Endothelial cell of umbilical vein (primary cell): ENCODE measurements at regions not wholly inside any gene's neighbourhood (a gene's known extent, or its start where the extent isn't known, plus 50 kb on each side); places are given as distances from the start of the nearest gene placed in this dataset.

Experiments used
- BruUV-seq: library from RNA; stranded (reverse); fragments of 400-500 nt; replicated peaks from 2 replicates; lab custom pipeline; 2021; lab: Mats Ljungman, UMichigan
- CTCF ChIA-PET: fragments of 300-600, 350-600 bp; sonication (Branson Sonifier 250); formaldehyde crosslinking; loops from one replicate; lab custom pipeline; 2021; ENCODE audit warnings: antibody characterized with exemption, inconsistent platforms; lab: Charles Lee
- POLR2A ChIA-PET: fragments of 300-600, 350-600 bp; sonication (Branson Sonifier 250); formaldehyde crosslinking; loops from one replicate; lab custom pipeline; 2021; ENCODE audit warnings: antibody characterized with exemption, inconsistent platforms; lab: Charles Lee
- DNase-seq: peaks from one replicate; pipeline ENCODE4 v3.0.0-alpha.2; 2011; ENCODE audit warnings: low read depth, low spot score
- FAIRE-seq: peaks from 2 replicates; lab custom pipeline; 2011; peaks lifted over from hg19 to GRCh38; lab: Jason Lieb, UNC
- H2AFZ ChIP-seq: 2 replicates; pipeline ENCODE4 v1.6.0; 2012; ENCODE audit warnings: low read depth, low read length, control low read depth, inconsistent platforms
- H3K27ac ChIP-seq: 2 replicates; pipeline ENCODE4 v1.5.1; 2011; ENCODE audit warnings: low read depth, mild to moderate bottlenecking, control low read depth, low read length, moderate library complexity; ENCODE audit not compliant: insufficient read depth
- H3K27me3 ChIP-seq, 2 experiments: 2 replicates each; pipeline versions ENCODE4 v1.6.0 to v1.6.1; 2011; ENCODE audit warnings: low read length in 2 of 2, mixed read lengths in 1 of 2; ENCODE audit not compliant: control insufficient read depth in 2 of 2, insufficient read depth in 2 of 2
- H3K36me3 ChIP-seq, 2 experiments: 2 replicates in 1 of 2; 3 replicates in 1 of 2; pipeline ENCODE4 v1.5.1; 2011; ENCODE audit warnings: low read length in 2 of 2, mild to moderate bottlenecking in 1 of 2, moderate library complexity in 1 of 2; ENCODE audit not compliant: control insufficient read depth in 2 of 2, insufficient read depth in 2 of 2; ENCODE audit errors: extremely low read depth in 1 of 2
- H3K4me1 ChIP-seq: 3 replicates; pipeline ENCODE4 v1.5.1; 2011; ENCODE audit warnings: mild to moderate bottlenecking, low read length; ENCODE audit not compliant: control insufficient read depth, insufficient read depth; ENCODE audit errors: extremely low read depth
- H3K4me2 ChIP-seq: 2 replicates; pipeline ENCODE4 v1.6.1; 2011; ENCODE audit warnings: low read length, control low read depth, mixed read lengths; ENCODE audit not compliant: insufficient read depth
- H3K4me3 ChIP-seq, 3 experiments: fragments of 200-600 bp in 1 of 3; sonication (generic), shearing (Covaris generic) in 1 of 3; replicated peaks in 1 of 3; 2 replicates each; pipeline ENCODE4 v1.5.1; 2011 to 2016; ENCODE audit warnings: control low read depth in 3 of 3, low read length in 3 of 3, mild to moderate bottlenecking in 2 of 3, inconsistent platforms in 1 of 3, low read depth in 1 of 3, moderate library complexity in 1 of 3; ENCODE audit not compliant: insufficient read depth in 1 of 3
- H3K79me2 ChIP-seq: 2 replicates; pipeline ENCODE4 v1.6.0; 2012; ENCODE audit warnings: low read length, inconsistent platforms; ENCODE audit not compliant: control insufficient read depth, insufficient read depth
- H3K9ac ChIP-seq: replicated peaks from 2 replicates; pipeline ENCODE3; 2011; ENCODE audit warnings: low read length, control low read depth; ENCODE audit not compliant: insufficient read depth; ENCODE audit errors: extremely low read depth
- H3K9me1 ChIP-seq: replicated peaks from 3 replicates; pipeline ENCODE4 v1.6.0; 2011; ENCODE audit warnings: mild to moderate bottlenecking, low read length; ENCODE audit not compliant: control insufficient read depth, insufficient read depth; ENCODE audit errors: extremely low read depth
- H3K9me3 ChIP-seq: replicated peaks from 2 replicates; pipeline ENCODE4 v1.5.1; 2012; ENCODE audit warnings: low read length, inconsistent platforms; ENCODE audit not compliant: control insufficient read depth, insufficient read depth
- H4K20me1 ChIP-seq: replicated peaks from 2 replicates; pipeline ENCODE3; 2011; ENCODE audit warnings: mild to moderate bottlenecking, low read length; ENCODE audit not compliant: control insufficient read depth, insufficient read depth; ENCODE audit errors: extremely low read depth
- CTCF ChIP-seq, 2 donors: IDR thresholded peaks; 1 replicate in 1 of 2; 2 replicates in 1 of 2; pipeline ENCODE4 v1.5.1; 2011; ENCODE audit warnings: low read length in 2 of 2, mild to moderate bottlenecking in 2 of 2, moderate library complexity in 2 of 2, control low read depth in 1 of 2, inconsistent platforms in 1 of 2, low read depth in 1 of 2; ENCODE audit not compliant: insufficient read depth in 1 of 2; ENCODE audit errors: extremely low read depth in 1 of 2
- EZH2 ChIP-seq: IDR thresholded peaks from 2 replicates; pipeline ENCODE4 v1.6.1; 2012; ENCODE audit warnings: borderline replicate concordance, low read depth, mild to moderate bottlenecking, moderate library complexity, low read length, inconsistent platforms; ENCODE audit not compliant: severe bottlenecking
- FOS ChIP-seq: IDR thresholded peaks from 2 replicates; pipeline ENCODE4 v1.6.1; 2011; ENCODE audit warnings: mild to moderate bottlenecking, low read length, moderate library complexity, borderline replicate concordance; ENCODE audit not compliant: insufficient read depth
- GATA2 ChIP-seq: IDR thresholded peaks from 2 replicates; pipeline ENCODE4 v1.7.0; 2011; ENCODE audit warnings: low read depth, mild to moderate bottlenecking, moderate library complexity, mixed read lengths, low read length; ENCODE audit not compliant: insufficient read length, insufficient read depth
- JUN ChIP-seq: IDR thresholded peaks from 2 replicates; pipeline ENCODE4 v1.6.1; 2011; ENCODE audit warnings: borderline replicate concordance, low read depth; ENCODE audit not compliant: insufficient read length, insufficient read depth
- MAX ChIP-seq: IDR thresholded peaks from 2 replicates; pipeline ENCODE4 v1.6.1; 2011; ENCODE audit not compliant: insufficient read depth, insufficient read length
- MYC ChIP-seq: IDR thresholded peaks from one replicate; pipeline ENCODE4 v1.6.1; 2011; ENCODE audit warnings: mild to moderate bottlenecking, low read depth, low read length
- POLR2A ChIP-seq: IDR thresholded peaks from 2 replicates; pipeline ENCODE4 v1.6.1; 2012; ENCODE audit warnings: low read depth, mild to moderate bottlenecking, control low read depth, low read length
- POLR2AphosphoS5 ChIP-seq: IDR thresholded peaks from 2 replicates; pipeline ENCODE4 v1.6.1; 2012; ENCODE audit warnings: low read depth, mild to moderate bottlenecking, control low read depth, low read length, moderate library complexity; ENCODE audit not compliant: insufficient read depth
- dilution Hi-C: fragments of 300-500 bp; cut with MboI; formaldehyde crosslinking; loops from one replicate; pipeline ENCODE4 v1.15.0; 2019; ENCODE audit warnings: low sequenced_read_pairs; ENCODE audit not compliant: extremely low pct_ligation_motif_present
- intact Hi-C: fragments of 100-400 bp; cut with micrococcal nuclease; formaldehyde crosslinking; loops from one replicate; pipeline ENCODE4 v1.10.0; 2022

- Histone ChIP-seq H3K9me3 (no peaks in the 10 kb centered on the region), H3K79me2 (no peaks in the 10 kb centered on the region), H2AFZ (no peak overlapping the region), H3K4me3 (no peak overlapping the region), H3K36me3 (no peaks in the 10 kb centered on the region), H3K9ac (no peak overlapping the region), H3K27me3 (no peaks in the 10 kb centered on the region), H4K20me1 (no peaks in the 10 kb centered on the region), H3K4me2 (no peak overlapping the region), H3K27ac (no peak overlapping the region), H3K9me1 (no peaks in the 10 kb centered on the region), H3K4me1 (no peaks in the 10 kb centered on the region)
- DNase-seq: no peak
- FAIRE-seq: no peak
- intact Hi-C loops (no loop called here), dilution Hi-C loops (no loop called here)
- CTCF ChIA-PET: no interaction called here
- POLR2A ChIA-PET: no interaction called here
- no TSS peak for BruUV-seq
- TF ChIP-seq JUN (no peak), MYC (no peak), GATA2 (no peak), POLR2A (no peak), FOS (no peak), CTCF (IDR thresholded peaks at IDR 0.05; ENCODE audit: extremely low read depth in 1 of 2, insufficient read depth in 1 of 2, low read depth in 1 of 2, low read length in 2 of 2) (no peak), EZH2 (no peak)
Measured at GRCh38 chr2:52704251-52704650, 1063.4 kb upstream of the CHAC2 start.

DNA sequence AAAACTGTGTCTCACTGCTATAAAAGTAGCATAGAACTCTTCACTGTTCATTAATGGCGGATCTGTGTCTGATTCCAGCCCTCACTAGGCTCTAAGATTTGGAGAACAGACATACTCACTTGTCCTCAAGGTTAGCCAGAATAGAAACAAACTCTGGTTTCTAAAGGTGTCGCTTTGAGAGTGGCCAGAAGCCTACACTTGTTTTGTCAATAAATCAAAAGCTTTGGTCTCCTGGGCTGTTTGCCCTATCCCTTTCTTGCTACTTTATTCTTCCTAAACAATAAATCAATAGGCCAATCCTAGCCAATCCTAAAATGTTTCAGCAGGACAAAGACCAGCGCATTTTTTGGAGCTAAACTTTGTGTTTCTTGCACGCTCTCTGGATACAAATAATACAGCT, 1064.6 kb upstream of the CHAC2 start:
- no peaks in the 10 kb centered on the region for H3K79me2 ChIP-seq
- no peak for FAIRE-seq
- no peak overlapping the region for H3K4me2 ChIP-seq
- TF ChIP-seq EZH2 (no peak), GATA2 (no peak), POLR2AphosphoS5 (no peak), POLR2A (no peak), MAX (no peak), JUN (no peak), CTCF (IDR thresholded peaks at IDR 0.05; ENCODE audit: extremely low read depth in 1 of 2, insufficient read depth in 1 of 2, low read depth in 1 of 2, low read length in 2 of 2) (no peak), MYC (no peak), FOS (no peak)
- no TSS peak for BruUV-seq
- H3K36me3 ChIP-seq: no peaks in the 10 kb centered on the region
- no peaks in the 10 kb centered on the region for H3K9me1 ChIP-seq
- ChIA-PET POLR2A (no interaction called here), CTCF (no interaction called here)
- intact Hi-C loops: no loop called here
- H3K27ac ChIP-seq: no peak overlapping the region
- H3K4me1 ChIP-seq: no peaks in the 10 kb centered on the region
- DNase-seq: no peak
- no peak overlapping the region for H3K4me3 ChIP-seq
- H3K9ac ChIP-seq: no peak overlapping the region
- no peaks in the 10 kb centered on the region for H4K20me1 ChIP-seq
- dilution Hi-C loops: no loop called here
- H3K27me3 ChIP-seq: no peaks in the 10 kb centered on the region
- H3K9me3 ChIP-seq: no peaks in the 10 kb centered on the region
- H2AFZ ChIP-seq: no peak overlapping the region
